GM19395 (cell line): ENCODE measurements at regions not wholly inside any gene's neighbourhood (a gene's known extent, or its start where the extent isn't known, plus 50 kb on each side); places are given as distances from the start of the nearest gene placed in this dataset.

Experiments used
- ATAC-seq: cut with Tn5 transposase; IDR thresholded peaks from one replicate; pipeline ENCODE4 v1.9.1; 2021; ENCODE audit warnings: mild to moderate bottlenecking, moderate library complexity; ENCODE audit not compliant: unreplicated experiment

DNA sequence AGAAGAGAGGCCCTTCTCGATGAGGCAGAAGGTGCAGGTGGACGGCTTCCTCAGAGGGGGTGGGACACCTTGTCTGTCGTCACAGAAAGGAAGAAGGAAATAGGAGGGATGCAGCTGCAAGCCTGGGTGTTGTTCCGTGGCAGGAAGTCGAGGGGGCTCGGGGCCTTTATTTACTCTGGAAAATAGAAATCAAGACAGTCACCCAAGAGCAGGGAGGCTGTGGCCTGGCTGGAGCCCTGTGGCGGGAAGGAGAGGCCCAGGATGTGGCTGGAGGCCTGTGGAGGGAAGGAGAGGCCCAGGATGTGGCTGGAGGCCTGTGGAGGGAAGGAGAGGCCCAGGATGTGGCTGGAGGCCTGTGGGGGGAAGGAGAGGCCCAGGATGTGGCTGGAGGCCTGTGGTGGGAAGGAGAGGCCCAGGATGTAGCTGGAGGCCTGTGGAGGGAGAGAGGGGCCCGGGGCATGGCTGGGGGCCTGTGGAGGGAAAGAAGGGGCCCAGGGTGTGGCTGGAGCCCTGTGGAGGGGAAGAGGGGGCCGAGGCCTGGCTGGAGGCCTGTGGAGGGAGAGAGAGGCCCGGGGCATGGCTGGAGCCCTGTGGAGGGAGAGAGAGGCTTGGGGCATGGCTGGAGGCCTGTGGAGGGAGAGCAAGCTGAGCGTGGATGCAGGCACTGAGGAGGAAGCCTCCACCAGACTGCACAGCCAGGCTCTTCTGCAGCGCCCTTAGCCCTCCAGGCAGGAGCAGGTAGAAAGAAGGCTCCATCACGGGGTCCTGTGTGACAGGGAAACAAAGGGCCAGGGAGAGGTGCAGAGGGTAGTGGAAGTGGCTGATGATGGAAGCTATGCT lies 97.3 kb upstream of the SFMBT2 start:
- ATAC-seq = no peak

DNA sequence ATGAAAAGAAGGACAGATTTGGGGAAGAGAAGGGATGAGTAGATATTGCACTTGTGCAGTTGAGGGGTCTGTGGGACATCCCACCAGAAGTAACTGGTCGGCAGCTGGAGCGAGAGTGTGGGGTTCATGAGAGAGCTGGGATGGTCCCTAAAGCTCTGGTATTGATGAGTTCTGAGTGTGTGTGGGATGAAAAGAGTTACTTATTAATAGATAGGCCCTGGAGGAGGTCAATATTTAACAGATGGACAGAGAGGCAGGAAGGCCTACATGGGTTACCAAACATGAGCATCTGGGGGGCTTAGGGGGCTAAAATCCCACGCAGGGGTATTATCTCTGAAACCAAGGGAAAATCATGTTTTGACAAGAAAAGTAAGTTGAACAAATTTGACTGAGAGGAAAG lies 95.7 kb upstream of the SFMBT2 start:
- ATAC-seq = no peak

DNA sequence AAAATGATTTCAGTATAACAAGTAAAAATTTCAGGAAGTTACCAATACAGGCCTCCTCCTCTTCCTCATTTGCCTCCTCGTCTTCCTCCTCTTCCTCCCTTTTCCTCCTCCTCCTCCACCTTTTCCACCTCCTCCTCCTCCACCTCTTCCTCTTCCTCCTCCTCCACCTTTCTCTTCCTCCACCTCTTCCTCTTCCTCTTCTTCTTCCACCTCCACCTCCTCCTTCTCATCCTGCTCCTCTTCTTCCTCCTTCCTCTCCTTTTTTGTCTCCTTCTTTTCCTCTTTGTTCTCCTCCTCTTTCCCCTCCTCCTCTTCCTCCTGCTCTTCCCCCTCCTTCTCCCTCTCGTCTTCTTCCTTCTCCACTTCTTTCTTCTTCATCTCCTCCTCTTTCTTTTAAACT lies 94.4 kb upstream of the SFMBT2 start:
- ATAC-seq = no peak

DNA sequence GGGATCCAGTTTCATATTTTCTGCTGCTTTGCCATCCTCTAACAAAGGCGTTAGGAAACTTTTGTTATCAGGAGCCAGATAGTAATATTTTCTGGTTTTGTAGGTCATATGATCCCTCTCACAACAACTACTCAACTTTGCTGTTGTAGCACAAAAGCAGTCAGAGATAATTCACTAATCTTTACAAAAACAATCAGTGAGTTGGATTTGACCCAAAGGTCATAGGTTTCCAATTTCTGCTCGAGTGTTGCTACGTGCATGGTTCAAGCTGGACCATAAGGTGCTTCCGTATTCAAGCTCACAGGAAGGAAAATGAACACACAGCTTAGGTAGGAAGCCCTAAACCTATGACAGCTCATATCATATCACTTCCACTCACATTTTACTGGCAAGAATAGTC lies 92.4 kb upstream of the SFMBT2 start:
- ATAC-seq = no peak

DNA sequence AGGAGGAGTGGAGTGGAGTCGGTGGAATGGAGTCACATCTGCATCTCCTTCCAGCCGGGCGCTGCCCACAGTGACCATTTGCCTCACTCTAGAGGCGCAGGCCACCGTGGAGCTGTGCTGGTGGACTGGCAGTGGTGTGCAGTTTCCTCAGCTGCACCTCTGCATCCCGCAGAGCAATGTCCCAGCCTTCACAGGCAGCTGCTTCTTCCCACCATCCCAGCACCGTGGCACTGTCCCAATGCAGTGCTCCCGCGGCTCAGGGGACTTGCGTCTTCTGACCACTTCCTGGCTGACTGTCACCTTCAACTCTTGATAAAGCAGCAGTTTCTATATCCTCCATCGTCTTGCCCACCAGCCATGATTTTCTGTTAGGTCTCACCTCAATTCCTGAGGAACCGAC lies 90.3 kb upstream of the SFMBT2 start:
- no peak for ATAC-seq

DNA sequence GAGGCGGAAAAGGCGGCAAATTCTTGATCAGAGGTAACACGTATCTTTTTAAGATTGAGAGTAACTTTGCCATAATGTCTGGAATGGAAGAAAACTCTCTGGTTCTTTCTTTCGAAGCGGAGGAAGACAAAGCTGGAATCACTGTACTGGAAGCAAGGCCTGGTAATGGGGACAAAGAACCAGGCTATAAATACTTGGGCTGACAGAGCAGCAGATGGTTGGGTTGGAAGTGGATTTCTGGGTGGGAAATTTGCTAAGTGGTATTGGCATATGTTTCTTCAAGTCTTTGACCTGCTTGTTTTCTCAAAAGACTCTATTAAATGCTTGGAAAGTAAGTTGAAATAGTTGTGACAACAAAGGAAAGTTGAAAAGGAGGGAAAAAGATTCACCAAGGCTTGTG lies 87.3 kb upstream of the SFMBT2 start:
- ATAC-seq = no peak

DNA sequence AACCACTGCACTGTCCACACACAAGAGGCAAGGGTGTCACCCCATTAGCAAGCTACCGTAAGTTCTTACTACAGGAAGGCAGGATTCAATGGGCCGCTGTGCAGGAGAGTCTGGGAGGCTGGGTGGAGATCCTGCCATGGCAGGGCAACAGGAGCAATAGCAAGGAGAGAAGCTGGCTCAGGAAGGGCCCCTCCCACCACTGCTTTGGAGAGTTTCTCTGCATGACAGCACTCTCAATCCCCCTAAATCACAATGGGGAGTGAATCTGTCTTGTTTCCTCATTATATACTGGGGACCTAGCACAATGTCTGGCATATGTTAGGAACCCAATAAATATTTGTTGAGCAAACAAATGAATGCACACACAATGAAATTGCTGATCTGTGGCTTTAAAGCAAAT lies 83.2 kb upstream of the SFMBT2 start:
- ATAC-seq = no peak

DNA sequence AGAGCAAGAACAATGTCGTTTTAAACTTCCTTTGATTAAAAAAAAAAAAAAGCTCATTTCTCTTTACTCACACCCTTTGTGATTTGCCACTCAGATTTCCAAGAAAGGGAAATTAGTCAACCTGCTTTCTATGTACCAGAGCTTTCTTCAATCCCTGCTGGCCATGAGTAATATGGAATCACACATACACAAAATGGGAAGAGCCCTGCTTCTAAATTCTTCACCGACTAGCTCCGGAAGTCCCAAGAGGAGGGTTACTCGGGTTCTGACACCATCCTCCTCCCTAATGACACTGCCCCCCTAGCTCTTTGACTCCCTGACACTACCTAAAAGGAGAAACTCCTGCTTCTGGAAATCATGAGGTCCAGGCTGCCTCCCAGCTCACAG lies 81.8 kb upstream of the SFMBT2 start:
- peak; percentile 27 for ATAC-seq

DNA sequence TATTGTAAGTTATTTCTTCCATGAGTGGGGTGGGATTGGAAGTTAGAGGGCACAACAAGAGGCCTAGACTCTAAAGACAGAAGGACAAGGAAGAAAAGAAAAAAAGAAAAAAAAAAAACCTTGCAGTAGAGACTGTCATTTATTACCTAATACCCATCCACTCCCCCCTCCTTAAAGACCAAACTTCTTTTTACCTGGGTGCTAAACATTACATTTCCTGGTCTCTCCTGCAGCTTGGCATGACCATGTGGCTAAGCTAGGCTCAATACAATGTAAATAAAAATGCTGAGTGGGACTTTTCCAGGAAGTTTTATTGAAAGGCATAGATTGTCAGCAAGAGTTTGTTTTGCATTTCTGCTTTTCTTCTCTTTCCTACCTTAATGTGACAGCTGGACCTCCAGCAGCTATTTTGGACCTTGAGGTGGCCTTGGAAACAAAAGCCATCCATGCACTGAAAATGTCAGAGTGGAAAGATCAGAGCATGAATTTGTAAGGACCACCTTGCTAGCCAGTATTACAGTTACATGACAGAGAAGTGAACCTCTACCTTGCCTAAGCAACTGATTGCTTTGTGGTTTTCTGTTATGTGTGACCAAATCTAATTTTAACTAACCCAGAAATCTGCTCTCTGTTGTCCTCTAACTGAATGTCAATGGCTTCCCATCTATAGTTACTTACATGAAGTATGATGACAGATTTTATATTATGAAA lies 81.3 kb upstream of the SFMBT2 start:
- peak; percentile 92 for ATAC-seq

DNA sequence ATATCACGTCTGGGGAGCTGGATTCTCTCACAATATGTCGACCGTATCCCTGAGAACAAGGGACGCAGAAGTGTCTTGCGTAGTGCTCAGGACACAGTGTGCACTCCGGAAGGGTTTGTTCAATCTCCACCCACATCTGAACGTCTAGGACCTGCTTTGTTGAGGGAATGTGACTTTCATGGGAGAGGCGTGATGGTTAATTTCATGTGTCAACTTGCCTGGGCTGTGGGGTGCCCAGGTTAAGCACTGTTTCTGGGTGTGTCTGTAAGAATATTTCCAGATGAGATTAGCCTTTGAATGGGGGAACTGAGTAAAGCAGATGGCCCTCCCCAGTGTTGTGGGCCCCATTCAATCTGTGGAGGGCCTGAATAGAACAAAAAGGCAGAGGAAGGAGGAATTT lies 80.4 kb upstream of the SFMBT2 start:
- ATAC-seq = no peak

DNA sequence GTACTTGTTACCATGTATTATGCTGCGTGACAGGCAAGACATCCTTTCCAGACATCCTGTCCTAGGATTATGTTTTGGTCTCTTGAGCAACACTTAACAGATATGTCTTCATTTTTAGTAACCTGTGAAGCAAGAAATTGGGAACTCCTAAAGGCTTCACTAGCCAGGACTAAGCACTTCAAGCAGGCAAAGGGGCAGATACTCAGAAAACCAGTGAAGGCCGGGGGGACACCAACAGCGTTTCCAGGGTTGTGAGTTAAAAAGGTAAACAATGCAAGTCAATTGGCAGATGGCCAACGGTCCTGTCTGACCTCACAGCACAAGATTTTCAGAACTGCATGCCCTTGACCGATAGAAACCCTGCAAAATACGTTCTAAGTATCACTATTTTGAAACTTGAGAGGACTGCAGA lies 77.6 kb upstream of the SFMBT2 start:
- no peak for ATAC-seq

DNA sequence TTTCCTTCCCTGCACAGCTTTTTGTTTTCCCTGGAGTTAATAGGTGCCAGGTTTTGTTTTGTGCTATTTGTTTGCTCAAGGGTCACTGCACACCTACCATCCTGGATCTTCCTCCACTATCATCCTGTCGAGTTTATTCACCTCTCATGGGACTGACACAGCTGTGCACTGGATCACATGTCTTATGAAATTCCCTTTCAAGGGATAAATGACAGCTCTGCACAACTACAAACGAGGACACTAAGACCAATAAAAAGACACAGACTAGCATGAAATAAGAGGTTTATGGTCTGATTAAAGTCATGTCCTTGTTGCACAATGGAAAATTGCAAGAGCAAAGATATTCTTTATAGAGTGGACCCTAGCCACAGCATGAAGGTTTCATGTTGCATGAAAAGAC lies 76.7 kb upstream of the SFMBT2 start:
- ATAC-seq = no peak

DNA sequence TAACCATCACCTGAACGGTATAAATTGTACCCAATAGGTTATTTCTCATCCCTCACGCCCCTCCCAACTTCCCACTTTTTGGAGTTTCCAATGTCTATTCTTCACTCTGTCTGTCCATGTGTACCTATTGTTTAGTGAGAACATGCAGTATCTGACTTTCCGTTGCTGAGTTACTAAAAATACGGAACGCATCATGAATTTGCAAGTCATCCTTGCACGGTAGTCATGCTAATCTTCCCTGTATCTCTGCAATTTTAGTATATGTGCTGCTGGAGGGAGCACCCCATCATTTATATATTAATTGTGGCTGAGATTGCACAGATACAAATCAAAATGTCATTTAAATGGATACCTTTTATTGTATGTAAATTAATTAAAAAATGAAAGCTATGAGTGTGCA lies 75.7 kb upstream of the SFMBT2 start:
- no peak for ATAC-seq

DNA sequence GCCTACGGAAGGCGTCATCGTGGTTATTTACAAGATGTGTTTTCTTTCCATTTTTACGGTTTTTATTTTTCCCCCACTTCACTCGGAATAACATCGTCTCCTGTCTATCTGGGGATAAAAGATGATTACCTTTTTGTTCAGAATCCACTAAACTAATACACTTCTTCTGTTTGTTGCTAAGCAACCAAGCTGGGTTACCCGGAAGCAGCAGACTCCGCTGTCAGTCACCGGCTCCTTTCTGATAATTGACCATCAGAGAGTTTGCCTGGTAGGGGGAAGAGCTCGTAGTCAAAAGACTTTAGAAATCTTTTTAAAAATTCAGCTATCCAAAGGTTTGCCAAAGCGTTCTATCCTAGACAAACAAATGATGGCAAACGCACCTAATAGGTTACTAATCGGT lies 75.0 kb upstream of the SFMBT2 start:
- ATAC-seq = no peak

DNA sequence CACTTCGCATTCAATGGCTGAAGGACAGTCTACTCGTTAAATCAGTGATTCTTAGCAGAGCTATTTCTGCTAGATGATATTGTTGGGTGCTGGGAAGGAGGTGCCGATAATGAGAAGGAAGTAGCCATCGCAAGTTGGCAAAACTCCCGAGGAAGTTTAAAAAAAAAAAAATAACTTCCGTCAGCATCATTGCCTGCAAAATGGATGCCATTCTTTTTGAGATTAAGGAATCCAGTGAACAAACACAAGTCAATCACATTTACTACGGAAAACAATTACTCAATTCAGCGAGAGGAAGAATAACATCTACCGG lies 74.4 kb upstream of the SFMBT2 start:
- no peak for ATAC-seq

DNA sequence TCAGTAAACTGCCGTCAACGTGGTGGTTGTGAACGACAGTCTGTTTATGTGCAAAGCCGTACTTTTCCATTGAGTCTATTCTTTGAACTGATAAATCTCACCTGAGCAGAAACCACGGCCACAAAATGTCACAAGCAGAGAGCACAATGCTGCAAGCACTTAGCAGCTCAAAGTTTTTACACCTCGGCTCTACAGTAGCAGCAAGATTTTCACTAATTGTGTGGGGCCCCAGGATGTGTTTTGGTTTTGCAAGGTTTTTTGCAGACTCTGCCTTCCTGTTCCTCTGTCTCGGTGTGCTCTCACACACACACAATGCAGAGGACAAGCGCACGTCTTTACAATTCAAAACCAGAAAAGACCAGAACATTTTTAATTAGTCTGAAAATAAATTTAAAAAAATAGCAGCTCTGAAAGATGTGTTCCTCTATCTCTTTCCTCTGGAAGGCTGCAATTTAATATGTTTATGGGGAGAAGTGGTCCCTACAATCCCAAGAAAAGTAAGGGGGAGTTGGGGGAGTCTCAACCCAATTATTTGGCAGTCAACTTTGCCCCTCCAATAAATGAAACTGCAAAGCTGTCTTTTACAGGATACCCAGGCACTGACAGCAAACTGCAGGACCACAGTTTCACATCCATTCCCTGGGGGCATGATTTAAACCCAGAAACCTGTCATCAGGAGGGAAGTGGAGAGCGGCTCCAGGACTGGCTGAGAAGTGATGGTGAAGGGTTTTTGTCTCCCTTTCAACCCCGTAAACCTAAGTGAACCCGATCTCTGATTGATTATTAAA lies 73.8 kb upstream of the SFMBT2 start:
- ATAC-seq = peak; percentile 84

DNA sequence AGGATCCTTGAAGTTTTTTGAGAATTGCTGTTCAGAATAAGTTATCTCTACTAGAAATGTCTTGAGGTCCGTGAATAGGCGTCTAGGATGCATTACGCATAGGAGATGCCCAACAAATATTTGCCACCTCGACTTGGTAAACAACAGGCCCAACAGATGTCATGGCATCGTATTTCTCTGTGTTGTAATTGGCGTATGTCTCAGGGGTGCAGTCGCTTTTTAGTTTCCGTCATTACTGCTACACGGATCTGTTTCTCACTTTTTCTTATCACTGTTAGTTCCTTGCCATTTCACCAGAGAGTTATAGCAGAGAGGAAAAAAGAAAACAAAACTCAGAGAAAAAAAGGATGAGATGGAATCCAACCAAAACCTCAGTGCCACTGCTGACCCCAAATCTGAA lies 73.0 kb upstream of the SFMBT2 start:
- no peak for ATAC-seq

DNA sequence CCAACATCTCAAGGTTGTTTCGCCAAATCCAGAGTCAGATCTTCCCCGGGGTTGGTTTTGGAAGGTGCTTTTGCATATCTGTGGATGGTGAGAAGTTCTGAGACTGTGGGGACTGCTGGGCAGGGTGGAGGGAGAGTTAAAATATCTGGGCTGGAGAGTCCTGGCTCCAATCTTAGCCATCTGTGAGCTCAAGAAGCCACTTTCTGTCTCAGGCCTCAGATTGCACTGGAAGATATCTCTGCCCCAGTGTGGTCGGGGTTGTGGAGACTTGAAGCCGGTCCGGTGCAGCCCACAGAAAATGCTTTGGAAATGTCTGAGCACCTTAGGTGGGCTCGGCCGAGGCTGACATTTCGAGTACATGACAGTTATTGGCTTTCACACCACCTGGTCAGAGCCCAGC lies 72.2 kb upstream of the SFMBT2 start:
- no peak for ATAC-seq

DNA sequence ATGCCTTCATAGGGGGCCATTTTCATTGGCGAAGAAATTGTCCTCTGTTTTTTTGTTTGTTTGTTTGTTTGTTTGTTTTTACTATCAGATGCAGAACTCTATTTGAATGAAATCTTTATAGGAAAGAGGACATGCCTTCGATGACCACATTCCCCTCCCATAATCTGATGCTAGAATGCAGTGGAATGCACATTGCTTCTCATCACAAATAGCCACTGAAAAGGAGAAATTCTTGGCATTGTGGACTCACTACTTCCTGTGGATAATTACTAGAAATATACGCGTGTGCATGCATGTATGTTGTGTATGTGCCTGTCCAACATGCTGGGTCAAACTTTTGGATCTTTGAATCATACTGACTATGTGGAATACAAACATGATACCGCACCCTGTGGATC lies 70.5 kb upstream of the SFMBT2 start:
- no peak for ATAC-seq

DNA sequence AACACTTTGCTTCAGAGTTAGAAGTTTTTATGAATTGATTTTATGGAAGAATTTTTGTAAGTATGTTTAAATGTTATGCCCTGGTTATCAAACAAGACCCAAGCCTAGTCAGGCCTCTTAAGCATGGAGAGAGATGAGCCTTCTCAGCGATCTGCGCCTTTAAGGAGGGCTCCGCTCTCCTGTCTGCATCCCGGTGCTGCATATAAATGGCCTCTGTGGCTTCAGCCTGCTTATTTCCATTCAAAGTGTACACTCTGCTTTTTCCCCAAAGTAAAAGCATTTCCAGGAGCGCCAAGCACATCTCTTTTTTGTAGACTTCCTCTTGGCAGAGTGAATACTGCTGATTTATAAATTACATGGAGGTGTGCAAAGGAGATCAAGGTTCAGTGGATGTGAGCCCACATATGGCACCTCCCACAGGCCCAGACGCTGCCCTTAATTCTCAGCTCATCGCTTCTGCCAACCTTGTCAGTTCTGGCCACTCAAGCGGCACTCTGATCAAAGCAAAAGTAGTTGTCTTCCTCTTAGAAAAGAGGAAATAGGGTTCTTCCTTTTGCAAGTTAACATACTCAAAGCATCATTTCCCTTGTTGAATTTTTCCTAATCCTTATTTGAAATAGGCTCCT lies 70.0 kb upstream of the SFMBT2 start:
- peak; percentile 47 for ATAC-seq

DNA sequence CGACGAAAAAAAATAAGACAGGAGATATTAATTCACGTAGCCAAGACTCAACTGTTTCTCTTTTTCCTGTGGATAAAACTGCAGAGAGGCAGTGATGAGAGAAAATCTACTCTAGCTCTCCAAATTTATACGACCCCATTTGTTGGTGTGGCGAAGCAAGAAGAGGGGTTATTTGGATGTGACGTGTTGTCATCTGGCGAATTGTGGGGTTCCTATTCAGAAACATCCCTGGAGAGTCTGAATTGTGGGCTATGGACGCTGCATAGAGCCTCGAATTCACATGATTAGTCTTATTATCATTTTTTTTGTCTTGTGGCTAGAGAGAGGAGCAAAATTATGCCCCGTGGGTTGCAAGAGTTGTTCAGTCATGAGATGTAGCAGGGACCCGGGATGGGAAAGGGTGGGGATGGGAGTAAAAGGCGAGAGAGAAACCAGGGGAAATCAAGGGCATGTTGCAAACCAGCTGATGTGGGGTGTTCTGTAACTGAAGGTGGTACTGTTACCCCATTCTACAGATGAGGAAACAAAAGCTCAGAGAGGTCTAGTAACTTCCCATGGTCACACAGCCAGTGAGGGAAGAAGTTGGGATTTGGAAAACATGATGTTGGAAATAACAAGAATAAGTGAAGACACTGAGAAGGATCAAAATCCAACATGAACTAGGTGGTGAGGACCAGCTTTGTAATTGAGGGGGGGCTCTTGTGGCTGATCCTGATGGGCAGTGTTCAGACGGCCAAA lies 69.2 kb upstream of the SFMBT2 start:
- ATAC-seq = no peak
